ENCODE measurements at regions not wholly inside any gene's neighbourhood (a gene's known extent, or its start where the extent isn't known, plus 50 kb on each side); places are given as distances from the start of the nearest gene placed in this dataset.

- no peak for TF ChIP-seq KAT8 (CRISPR knock-in tag; IDR thresholded peaks at IDR 0.05)
- TF ChIP-seq ETV6 (CRISPR knock-in tag; conservative IDR thresholded peaks at IDR 0.05), result no peak
- no peak for TF ChIP-seq USF2 (IDR thresholded peaks at IDR 0.05; ENCODE audit: low read depth, low read length)
- no peak for TF ChIP-seq USF2 (CRISPR knock-in tag; IDR thresholded peaks at IDR 0.05; ENCODE audit: borderline replicate concordance)
- TF ChIP-seq ZNF616 (CRISPR knock-in tag; IDR thresholded peaks at IDR 0.05; ENCODE audit: low read depth), result no peak
- TF ChIP-seq ZNF121 (CRISPR knock-in tag; IDR thresholded peaks at IDR 0.05), result no peak
Measured at GRCh38 chr4:38254825-38255224, 294.6 kb downstream of the PTTG2 start.
